GM04504 (cell line): ENCODE measurements at regions not wholly inside any gene's neighbourhood (a gene's known extent, or its start where the extent isn't known, plus 50 kb on each side); places are given as distances from the start of the nearest gene placed in this dataset.

Experiments used
- DNase-seq: peaks from one replicate; pipeline ENCODE4 v3.0.0-alpha.2; 2012; ENCODE audit warnings: low read depth

- no peak for DNase-seq
Observed at GRCh38 chr5:38029397-38030065, 189.7 kb upstream of the GDNF start.

- no peak for DNase-seq
Observed at GRCh38 chr5:38023799-38024198, 184.0 kb upstream of the GDNF start.

- no peak for DNase-seq
Observed at GRCh38 chr5:38023371-38023770, 183.5 kb upstream of the GDNF start.

- no peak for DNase-seq
Observed at GRCh38 chr5:38022631-38023030, 182.8 kb upstream of the GDNF start.

GRCh38 chr5:38018016-38018415 lies 178.2 kb upstream of the GDNF start:
- no peak for DNase-seq

- no peak for DNase-seq
Observed at GRCh38 chr5:38013107-38013506, 173.3 kb upstream of the GDNF start.

- no peak for DNase-seq
Observed at GRCh38 chr5:38011668-38012188, 171.9 kb upstream of the GDNF start.

GRCh38 chr5:38009749-38010358 lies 170.0 kb upstream of the GDNF start:
- no peak for DNase-seq

- DNase-seq, result no peak
Observed at GRCh38 chr5:38008198-38008597, 168.4 kb upstream of the GDNF start.

- DNase-seq, result no peak
Observed at GRCh38 chr5:37999593-37999992, 159.8 kb upstream of the GDNF start.

- no peak for DNase-seq
Observed at GRCh38 chr5:37996918-37997317, 157.1 kb upstream of the GDNF start.

- DNase-seq, result no peak
Observed at GRCh38 chr5:37994729-37995128, 154.9 kb upstream of the GDNF start.

- no peak for DNase-seq
Observed at GRCh38 chr5:37991301-37992299, 151.8 kb upstream of the GDNF start.

- no peak for DNase-seq
Observed at GRCh38 chr5:37989884-37990283, 150.0 kb upstream of the GDNF start.

GRCh38 chr5:37988454-37989046 lies 148.7 kb upstream of the GDNF start:
- no peak for DNase-seq

GRCh38 chr5:37984300-37984699 lies 144.5 kb upstream of the GDNF start:
- no peak for DNase-seq

- no peak for DNase-seq
Observed at GRCh38 chr5:37983463-37983862, 143.6 kb upstream of the GDNF start.

GRCh38 chr5:37979559-37979958 lies 139.7 kb upstream of the GDNF start:
- no peak for DNase-seq

GRCh38 chr5:37975531-37975930 lies 135.7 kb upstream of the GDNF start:
- no peak for DNase-seq

GRCh38 chr5:37971483-37972024 lies 131.7 kb upstream of the GDNF start:
- no peak for DNase-seq

GRCh38 chr5:37966871-37967270 lies 127.0 kb upstream of the GDNF start:
- DNase-seq, result no peak

GRCh38 chr5:37966291-37966690 lies 126.5 kb upstream of the GDNF start:
- no peak for DNase-seq
